ENCODE measurements at regions not wholly inside any gene's neighbourhood (a gene's known extent, or its start where the extent isn't known, plus 50 kb on each side); places are given as distances from the start of the nearest gene placed in this dataset.

DNA sequence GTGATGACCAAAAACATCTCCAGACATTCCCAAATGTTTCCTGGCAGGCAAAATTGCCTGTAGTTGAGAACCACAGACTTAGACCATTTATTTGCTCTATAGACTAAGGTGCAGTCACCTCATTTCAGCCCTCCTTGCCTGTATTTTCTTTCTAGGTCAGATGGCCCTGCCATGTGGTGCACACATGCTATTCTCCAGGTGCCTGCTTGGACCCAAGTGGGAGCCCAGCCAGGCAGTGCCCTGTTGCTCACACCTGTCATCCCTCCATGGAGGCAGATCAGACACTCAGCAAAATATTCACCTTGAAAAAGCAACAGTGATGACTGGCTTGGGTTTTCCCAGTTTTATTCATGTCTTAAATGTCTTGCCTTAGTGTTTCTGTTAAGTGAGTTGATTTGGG lies 311.4 kb downstream of the TFAP2C start:
- TF ChIP-seq, protein P1, sequence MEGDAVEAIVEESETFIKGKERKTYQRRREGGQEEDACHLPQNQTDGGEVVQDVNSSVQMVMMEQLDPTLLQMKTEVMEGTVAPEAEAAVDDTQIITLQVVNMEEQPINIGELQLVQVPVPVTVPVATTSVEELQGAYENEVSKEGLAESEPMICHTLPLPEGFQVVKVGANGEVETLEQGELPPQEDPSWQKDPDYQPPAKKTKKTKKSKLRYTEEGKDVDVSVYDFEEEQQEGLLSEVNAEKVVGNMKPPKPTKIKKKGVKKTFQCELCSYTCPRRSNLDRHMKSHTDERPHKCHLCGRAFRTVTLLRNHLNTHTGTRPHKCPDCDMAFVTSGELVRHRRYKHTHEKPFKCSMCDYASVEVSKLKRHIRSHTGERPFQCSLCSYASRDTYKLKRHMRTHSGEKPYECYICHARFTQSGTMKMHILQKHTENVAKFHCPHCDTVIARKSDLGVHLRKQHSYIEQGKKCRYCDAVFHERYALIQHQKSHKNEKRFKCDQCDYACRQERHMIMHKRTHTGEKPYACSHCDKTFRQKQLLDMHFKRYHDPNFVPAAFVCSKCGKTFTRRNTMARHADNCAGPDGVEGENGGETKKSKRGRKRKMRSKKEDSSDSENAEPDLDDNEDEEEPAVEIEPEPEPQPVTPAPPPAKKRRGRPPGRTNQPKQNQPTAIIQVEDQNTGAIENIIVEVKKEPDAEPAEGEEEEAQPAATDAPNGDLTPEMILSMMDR (IDR thresholded peaks at IDR 0.05), result no peak
- TF ChIP-seq TCF7L2 (IDR thresholded peaks at IDR 0.05; ENCODE audit: low read depth, low read length) (no peak), POLR2AphosphoS5 (IDR thresholded peaks at IDR 0.05; ENCODE audit: low read depth, low read length) (no peak)
- TF ChIP-seq, protein P2, sequence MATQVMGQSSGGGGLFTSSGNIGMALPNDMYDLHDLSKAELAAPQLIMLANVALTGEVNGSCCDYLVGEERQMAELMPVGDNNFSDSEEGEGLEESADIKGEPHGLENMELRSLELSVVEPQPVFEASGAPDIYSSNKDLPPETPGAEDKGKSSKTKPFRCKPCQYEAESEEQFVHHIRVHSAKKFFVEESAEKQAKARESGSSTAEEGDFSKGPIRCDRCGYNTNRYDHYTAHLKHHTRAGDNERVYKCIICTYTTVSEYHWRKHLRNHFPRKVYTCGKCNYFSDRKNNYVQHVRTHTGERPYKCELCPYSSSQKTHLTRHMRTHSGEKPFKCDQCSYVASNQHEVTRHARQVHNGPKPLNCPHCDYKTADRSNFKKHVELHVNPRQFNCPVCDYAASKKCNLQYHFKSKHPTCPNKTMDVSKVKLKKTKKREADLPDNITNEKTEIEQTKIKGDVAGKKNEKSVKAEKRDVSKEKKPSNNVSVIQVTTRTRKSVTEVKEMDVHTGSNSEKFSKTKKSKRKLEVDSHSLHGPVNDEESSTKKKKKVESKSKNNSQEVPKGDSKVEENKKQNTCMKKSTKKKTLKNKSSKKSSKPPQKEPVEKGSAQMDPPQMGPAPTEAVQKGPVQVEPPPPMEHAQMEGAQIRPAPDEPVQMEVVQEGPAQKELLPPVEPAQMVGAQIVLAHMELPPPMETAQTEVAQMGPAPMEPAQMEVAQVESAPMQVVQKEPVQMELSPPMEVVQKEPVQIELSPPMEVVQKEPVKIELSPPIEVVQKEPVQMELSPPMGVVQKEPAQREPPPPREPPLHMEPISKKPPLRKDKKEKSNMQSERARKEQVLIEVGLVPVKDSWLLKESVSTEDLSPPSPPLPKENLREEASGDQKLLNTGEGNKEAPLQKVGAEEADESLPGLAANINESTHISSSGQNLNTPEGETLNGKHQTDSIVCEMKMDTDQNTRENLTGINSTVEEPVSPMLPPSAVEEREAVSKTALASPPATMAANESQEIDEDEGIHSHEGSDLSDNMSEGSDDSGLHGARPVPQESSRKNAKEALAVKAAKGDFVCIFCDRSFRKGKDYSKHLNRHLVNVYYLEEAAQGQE (IDR thresholded peaks at IDR 0.05; ENCODE audit: insufficient read depth in 1 of 2, low read depth in 2 of 2, low read length in 1 of 2), result no peak
